Right lobe of liver (tissue), 6 donors: ENCODE measurements at regions not wholly inside any gene's neighbourhood (a gene's known extent, or its start where the extent isn't known, plus 50 kb on each side); places are given as distances from the start of the nearest gene placed in this dataset.

ENCODE experiments used
- ATAC-seq, 4 donors: fragments of 200-7000 bp; cut with Tn5 transposase; one replicate each; pipeline ENCODE4 v1.9.1; 2020; ENCODE audit warnings: mild to moderate bottlenecking in 4 of 4, moderate library complexity in 4 of 4
- DNase-seq, 3 donors: peaks; one replicate each; pipeline ENCODE4 v3.0.0-alpha.2; 2020
- H3K27ac ChIP-seq, 3 donors: fragments of 200-600 bp; one replicate each; pipeline ENCODE4 v1.8.0; 2022
- H3K27me3 ChIP-seq, 2 donors: fragments of 200-600 bp; one replicate each; pipeline ENCODE4 v1.8.0; 2022
- H3K36me3 ChIP-seq, 4 donors: fragments of 200-600 bp; sonication (generic) in 1 of 4; one replicate each; pipeline versions ENCODE4 v1.5.1 to v1.8.0; 2017 to 2022; ENCODE audit warnings: control low read depth in 1 of 4
- H3K4me1 ChIP-seq, 4 donors: fragments of 200-600 bp; sonication (generic) in 1 of 4; one replicate each; pipeline versions ENCODE4 v1.5.1 to v1.8.0; 2017 to 2022; ENCODE audit warnings: control low read depth in 1 of 4
- H3K4me3 ChIP-seq, 3 donors: fragments of 200-600 bp; one replicate each; pipeline ENCODE4 v1.8.0; 2022
- H3K9me3 ChIP-seq, 4 donors: fragments of 200-600 bp; sonication (generic) in 1 of 4; one replicate each; pipeline versions ENCODE4 v1.5.1 to v1.8.0; 2017 to 2022; ENCODE audit warnings: control low read depth in 1 of 4
- CTCF ChIP-seq, 4 donors: fragments of 200-600 bp in 3 of 4; fragments of 450-650 bp in 1 of 4; IDR thresholded peaks; one replicate each; pipeline versions ENCODE4 v1.5.1 to v1.8.0; 2016 to 2022; ENCODE audit warnings: antibody characterized with exemption in 4 of 4, mild to moderate bottlenecking in 2 of 4
- POLR2A ChIP-seq: fragments of 450-650 bp; IDR thresholded peaks from one replicate; pipeline ENCODE4 v1.6.1; 2017; ENCODE audit warnings: antibody characterized with exemption, mild to moderate bottlenecking
- WGBS: methylation state at CpG from one replicate; pipeline ENCODE4 v1.1.6; 2018; ENCODE audit warnings: low coverage, low lambda C conversion rate; ENCODE audit not compliant: insufficient coverage; ENCODE audit errors: missing lambda C conversion rate; 5-methylcytosine and 5-hydroxymethylcytosine counted together
- intact Hi-C, 2 donors: fragments of 100-400 bp; cut with DNase I; formaldehyde crosslinking; loops; one replicate each; pipeline versions ENCODE4 v1.11.2 to v1.14.1; 2022
- donor health status: DM: no; HTN: yes; CAD: no.
- donor health status: DM: no; HTN: no; CAD: no.
- donor health status: DM: no; HTN: no; CAD: no.
- donor health status: DM: no; HTN: yes; CAD: no.
- donor health status: DM: no; HTN: yes; CAD: no.

GRCh38 chr13:22861958-22862466, 318.8 kb upstream of the SGCG start:
- Histone ChIP-seq H3K4me3 (no peak overlapping the region), H3K9me3 (no peaks in the 10 kb centered on the region), H3K4me1 (no peaks in the 10 kb centered on the region), H3K27me3 (no peaks in the 10 kb centered on the region), H3K27ac (no peak overlapping the region), H3K36me3 (no peaks in the 10 kb centered on the region)
- no peak for TF ChIP-seq POLR2A
- no peak for TF ChIP-seq CTCF (IDR thresholded peaks at IDR 0.05)
- DNase-seq (no peak), ATAC-seq (no peak)
- intact Hi-C loops: no loop called here

- no peak for DNase-seq
- Histone ChIP-seq H3K36me3 (no peaks in the 10 kb centered on the region), H3K27me3 (no peaks in the 10 kb centered on the region), H3K27ac (no peak overlapping the region), H3K4me3 (no peak overlapping the region), H3K9me3 (no peaks in the 10 kb centered on the region), H3K4me1 (no peaks in the 10 kb centered on the region)
- intact Hi-C loops: no loop called here
- no peak for ATAC-seq
- no peak for TF ChIP-seq CTCF (IDR thresholded peaks at IDR 0.05)
- no peak for TF ChIP-seq POLR2A
These were observed 318.3 kb upstream of the SGCG start for GRCh38 chr13:22862478-22862877.

GRCh38 chr13:22866221-22866620, 314.6 kb upstream of the SGCG start:
- no peaks in the 10 kb centered on the region for H3K9me3 ChIP-seq
- H3K4me1 ChIP-seq: no peaks in the 10 kb centered on the region
- no peaks in the 10 kb centered on the region for H3K27me3 ChIP-seq
- intact Hi-C loops: no loop called here
- H3K27ac ChIP-seq: no peak overlapping the region
- no peak overlapping the region for H3K4me3 ChIP-seq
- WGBS: 87% methylated on average over 9 of the region's 9 CpGs
- DNase-seq (no peak), ATAC-seq (no peak)
- TF ChIP-seq POLR2A: no peak
- no peak for TF ChIP-seq CTCF (IDR thresholded peaks at IDR 0.05)
- H3K36me3 ChIP-seq: no peaks in the 10 kb centered on the region

GRCh38 chr13:22871231-22871630, 309.5 kb upstream of the SGCG start:
- Histone ChIP-seq H3K27ac (no peak overlapping the region), H3K27me3 (no peaks in the 10 kb centered on the region), H3K4me3 (no peak overlapping the region), H3K9me3 (no peaks in the 10 kb centered on the region), H3K36me3 (no peaks in the 10 kb centered on the region), H3K4me1 (no peaks in the 10 kb centered on the region)
- WGBS: 40% methylated on average over 1 of the region's 2 CpGs
- intact Hi-C loops: no loop called here
- TF ChIP-seq CTCF (IDR thresholded peaks at IDR 0.05) (no peak), POLR2A (no peak)
- no peak for ATAC-seq
- no peak for DNase-seq

- no peak overlapping the region for H3K4me3 ChIP-seq
- H3K4me1 ChIP-seq: no peaks in the 10 kb centered on the region
- no peaks in the 10 kb centered on the region for H3K9me3 ChIP-seq
- intact Hi-C loops: no loop called here
- DNase-seq (no peak), ATAC-seq (no peak)
- WGBS: 70% methylated on average over 1 of the region's 1 CpG
- H3K27ac ChIP-seq: no peak overlapping the region
- H3K36me3 ChIP-seq: no peaks in the 10 kb centered on the region
- TF ChIP-seq CTCF (IDR thresholded peaks at IDR 0.05) (no peak), POLR2A (no peak)
- no peaks in the 10 kb centered on the region for H3K27me3 ChIP-seq
These were observed 305.9 kb upstream of the SGCG start for GRCh38 chr13:22874839-22875238.
